ENCODE measurements at regions not wholly inside any gene's neighbourhood (a gene's known extent, or its start where the extent isn't known, plus 50 kb on each side); places are given as distances from the start of the nearest gene placed in this dataset.

DNA sequence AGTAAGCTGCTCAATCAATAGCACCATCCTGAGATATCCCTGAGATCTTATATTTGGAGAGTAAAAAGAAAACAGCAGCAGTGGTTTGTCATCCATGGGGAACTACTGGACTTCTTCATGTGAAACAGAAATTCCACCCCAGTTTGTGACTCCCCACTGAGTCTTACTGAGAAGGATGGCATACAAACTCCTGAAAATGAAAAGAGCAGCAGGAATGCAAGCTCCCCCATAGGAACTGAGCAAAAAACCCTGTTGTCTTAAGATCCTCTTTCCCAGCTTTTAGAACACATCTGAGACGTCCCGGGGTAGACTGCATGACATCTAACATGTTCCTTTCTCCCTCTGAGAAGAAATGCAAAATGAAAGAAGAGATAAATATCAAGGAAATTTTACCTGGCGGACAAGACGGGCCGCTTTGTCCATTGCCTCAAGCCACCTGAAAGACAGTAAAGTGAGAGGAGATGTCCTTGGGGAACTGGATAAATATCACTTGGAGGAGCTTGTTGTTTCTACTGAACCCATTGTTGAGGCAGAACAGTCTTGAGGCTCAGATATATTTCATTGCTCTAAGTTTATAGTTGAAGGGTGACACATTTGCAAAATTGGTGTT, 117.1 kb downstream of the NUDT12 start:
- Histone ChIP-seq H3K9ac (ENCODE audit: low read length) (no peak overlapping the region), H3K27me3 (ENCODE audit: low read length) (peaks cover 3% of the 10 kb centered on the region; the same call in 1 of the 2 replicates), H3K4me2 (ENCODE audit: low read depth, low read length, poor library complexity, severe bottlenecking) (no peak overlapping the region), H4K20me1 (ENCODE audit: insufficient read depth, low read depth, low read length) (no peaks in the 10 kb centered on the region), H3K79me2 (ENCODE audit: low read length) (no peaks in the 10 kb centered on the region), H3K4me1 (ENCODE audit: low read length) (no peaks in the 10 kb centered on the region), H3K9me2 (replicated peaks; ENCODE audit: insufficient read depth, low read length) (peaks cover 3% of the 10 kb centered on the region; the same call in 1 of the 2 replicates), H2AFZ (ENCODE audit: low read length) (no peak overlapping the region), H3K36me3 (ENCODE audit: insufficient read depth, low read length) (no peaks in the 10 kb centered on the region), H3K27ac (ENCODE audit: low read length) (no peak overlapping the region), H3K9me3 (ENCODE audit: low read length) (no peaks in the 10 kb centered on the region), H3K4me3 (ENCODE audit: low read length) (no peak overlapping the region)
- no peak for DNase-seq

DNA sequence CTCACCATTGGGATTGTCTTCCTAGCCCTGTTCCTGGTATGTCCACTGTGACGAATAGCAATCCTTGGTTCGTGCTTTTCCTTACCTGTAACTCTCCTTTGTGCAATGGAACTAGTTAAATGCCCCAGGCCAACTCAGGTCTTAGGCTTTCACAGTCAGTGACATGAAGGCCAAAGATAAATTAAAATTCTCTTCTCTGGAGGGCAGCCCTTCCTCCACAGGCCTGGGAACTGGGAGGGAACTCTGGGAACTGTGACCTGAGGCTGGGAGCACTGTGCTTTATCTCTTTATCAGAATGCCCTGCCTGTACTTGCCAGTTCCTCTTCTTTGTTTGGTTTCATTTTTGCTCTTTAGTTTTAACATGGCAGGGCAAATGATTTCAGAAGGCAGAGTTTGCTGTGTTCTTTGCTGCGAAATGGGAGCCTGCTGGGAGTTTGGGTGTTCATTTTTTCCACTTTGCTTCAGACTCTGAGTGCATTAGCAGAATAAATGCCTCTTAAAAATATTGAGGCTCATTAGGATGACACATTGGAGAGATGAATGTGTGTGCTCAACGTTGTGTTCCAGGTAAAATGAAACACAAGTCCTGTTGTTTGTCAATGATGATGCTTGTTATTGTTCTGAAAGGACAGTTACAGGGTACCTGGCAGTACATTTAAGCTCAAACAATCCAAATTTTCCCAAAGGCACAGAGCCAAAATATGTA, 118.1 kb downstream of the NUDT12 start:
- H3K9me3 ChIP-seq (ENCODE audit: low read length) = peaks cover 3% of the 10 kb centered on the region
- no peak for DNase-seq
- H3K36me3 ChIP-seq (ENCODE audit: insufficient read depth, low read length) = no peaks in the 10 kb centered on the region
- no peak overlapping the region for H3K4me2 ChIP-seq (ENCODE audit: low read depth, low read length, poor library complexity, severe bottlenecking)
- H2AFZ ChIP-seq (ENCODE audit: low read length) = no peak overlapping the region
- H3K79me2 ChIP-seq (ENCODE audit: low read length) = no peaks in the 10 kb centered on the region
- no peak overlapping the region for H3K9ac ChIP-seq (ENCODE audit: low read length)
- H3K4me1 ChIP-seq (ENCODE audit: low read length) = no peaks in the 10 kb centered on the region
- no peak overlapping the region for H3K27ac ChIP-seq (ENCODE audit: low read length)
- H3K9me2 ChIP-seq (replicated peaks; ENCODE audit: insufficient read depth, low read length) = peaks cover 3% of the 10 kb centered on the region; the same call in 1 of the 2 replicates
- H4K20me1 ChIP-seq (ENCODE audit: insufficient read depth, low read depth, low read length) = no peaks in the 10 kb centered on the region
- peaks cover 6% of the 10 kb centered on the region for H3K27me3 ChIP-seq (ENCODE audit: low read length)
- H3K4me3 ChIP-seq (ENCODE audit: low read length) = no peak overlapping the region

DNA sequence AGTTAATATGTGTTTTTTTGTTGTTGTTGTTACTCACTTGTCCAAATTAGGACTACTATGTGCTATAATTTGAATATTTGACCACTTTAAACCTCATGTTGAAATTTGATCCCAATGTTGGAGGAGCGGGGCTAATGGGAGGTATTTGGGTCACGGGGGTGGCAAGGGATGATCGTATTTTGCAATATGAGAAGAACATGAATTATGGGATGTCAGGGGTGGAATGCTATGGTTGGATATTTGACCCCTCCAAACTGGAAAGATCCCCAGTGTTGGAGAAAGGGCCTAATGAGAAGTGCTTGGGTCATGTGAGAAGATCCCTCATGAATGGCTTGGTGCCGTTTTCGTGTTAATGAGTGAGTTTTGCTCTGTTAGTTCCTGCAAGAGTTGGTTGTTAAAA, 119.8 kb downstream of the NUDT12 start:
- peaks cover 3% of the 10 kb centered on the region for H3K9me3 ChIP-seq (ENCODE audit: low read length)
- no peak overlapping the region for H3K4me3 ChIP-seq (ENCODE audit: low read length)
- H2AFZ ChIP-seq (ENCODE audit: low read length) = no peak overlapping the region
- H3K9ac ChIP-seq (ENCODE audit: low read length) = no peak overlapping the region
- DNase-seq = no peak
- no peaks in the 10 kb centered on the region for H3K4me1 ChIP-seq (ENCODE audit: low read length)
- peaks cover 6% of the 10 kb centered on the region for H3K27me3 ChIP-seq (ENCODE audit: low read length)
- H3K36me3 ChIP-seq (ENCODE audit: insufficient read depth, low read length) = no peaks in the 10 kb centered on the region
- H3K79me2 ChIP-seq (ENCODE audit: low read length) = no peaks in the 10 kb centered on the region
- no peak overlapping the region for H3K4me2 ChIP-seq (ENCODE audit: low read depth, low read length, poor library complexity, severe bottlenecking)
- no peaks in the 10 kb centered on the region for H4K20me1 ChIP-seq (ENCODE audit: insufficient read depth, low read depth, low read length)
- H3K9me2 ChIP-seq (replicated peaks; ENCODE audit: insufficient read depth, low read length) = peaks cover 3% of the 10 kb centered on the region; the same call in 1 of the 2 replicates
- H3K27ac ChIP-seq (ENCODE audit: low read length) = no peak overlapping the region

DNA sequence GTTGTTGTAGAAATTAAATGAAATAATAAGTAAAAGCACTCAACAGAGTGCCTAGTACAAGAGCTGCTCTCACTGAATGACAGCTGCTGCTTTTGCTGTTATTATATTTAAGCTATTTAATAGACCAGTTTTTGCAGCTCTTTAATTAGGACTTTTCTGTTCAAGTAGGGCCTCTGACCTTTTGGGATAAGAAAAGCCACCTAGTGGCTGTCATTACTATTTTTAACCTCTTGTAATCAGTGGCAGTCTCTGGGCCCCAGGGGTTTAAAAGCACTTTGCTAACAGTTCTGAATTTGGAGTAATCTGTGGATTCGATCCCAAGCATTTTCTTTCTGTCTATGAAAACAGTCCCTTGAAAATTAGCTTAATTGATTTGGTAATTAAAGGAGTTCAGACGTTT, 121.1 kb downstream of the NUDT12 start:
- no peaks in the 10 kb centered on the region for H3K4me1 ChIP-seq (ENCODE audit: low read length)
- no peaks in the 10 kb centered on the region for H3K79me2 ChIP-seq (ENCODE audit: low read length)
- H3K9me2 ChIP-seq (replicated peaks; ENCODE audit: insufficient read depth, low read length) = peaks cover 3% of the 10 kb centered on the region; the same call in 1 of the 2 replicates
- DNase-seq = no peak
- H3K36me3 ChIP-seq (ENCODE audit: insufficient read depth, low read length) = no peaks in the 10 kb centered on the region
- peaks cover 3% of the 10 kb centered on the region for H3K9me3 ChIP-seq (ENCODE audit: low read length)
- H3K27me3 ChIP-seq (ENCODE audit: low read length) = peaks cover 6% of the 10 kb centered on the region
- no peak overlapping the region for H3K9ac ChIP-seq (ENCODE audit: low read length)
- no peak overlapping the region for H3K27ac ChIP-seq (ENCODE audit: low read length)
- no peak overlapping the region for H3K4me3 ChIP-seq (ENCODE audit: low read length)
- H3K4me2 ChIP-seq (ENCODE audit: low read depth, low read length, poor library complexity, severe bottlenecking) = no peak overlapping the region
- H2AFZ ChIP-seq (ENCODE audit: low read length) = no peak overlapping the region
- H4K20me1 ChIP-seq (ENCODE audit: insufficient read depth, low read depth, low read length) = no peaks in the 10 kb centered on the region

DNA sequence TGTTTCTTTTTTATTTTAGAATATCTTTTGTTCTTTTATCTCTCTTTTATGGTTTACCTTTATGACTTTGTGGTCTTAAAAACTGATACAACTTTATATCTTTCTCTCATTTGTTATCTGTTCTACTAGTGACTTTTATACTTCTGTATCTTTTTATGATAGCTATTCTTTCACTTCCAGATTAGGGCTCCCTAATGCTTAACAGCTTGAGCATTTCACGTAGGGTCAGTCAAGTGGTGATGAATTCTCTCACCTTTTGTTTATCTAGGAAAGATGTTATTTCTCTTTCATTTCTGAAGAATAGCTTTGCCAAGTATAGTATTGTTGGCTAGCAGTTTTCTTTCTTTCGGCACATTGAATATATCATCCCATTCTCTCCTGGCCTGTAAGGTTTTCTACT, 123.6 kb downstream of the NUDT12 start:
- H3K36me3 ChIP-seq (ENCODE audit: insufficient read depth, low read length) = no peaks in the 10 kb centered on the region
- H3K4me1 ChIP-seq (ENCODE audit: low read length) = no peaks in the 10 kb centered on the region
- no peaks in the 10 kb centered on the region for H4K20me1 ChIP-seq (ENCODE audit: insufficient read depth, low read depth, low read length)
- DNase-seq = no peak
- no peaks in the 10 kb centered on the region for H3K9me2 ChIP-seq (replicated peaks; ENCODE audit: insufficient read depth, low read length)
- no peak overlapping the region for H3K27ac ChIP-seq (ENCODE audit: low read length)
- peaks cover 3% of the 10 kb centered on the region for H3K9me3 ChIP-seq (ENCODE audit: low read length)
- H3K79me2 ChIP-seq (ENCODE audit: low read length) = no peaks in the 10 kb centered on the region
- no peak overlapping the region for H3K4me3 ChIP-seq (ENCODE audit: low read length)
- H3K4me2 ChIP-seq (ENCODE audit: low read depth, low read length, poor library complexity, severe bottlenecking) = no peak overlapping the region
- H2AFZ ChIP-seq (ENCODE audit: low read length) = no peak overlapping the region
- no peak overlapping the region for H3K9ac ChIP-seq (ENCODE audit: low read length)
- H3K27me3 ChIP-seq (ENCODE audit: low read length) = peaks cover 6% of the 10 kb centered on the region

DNA sequence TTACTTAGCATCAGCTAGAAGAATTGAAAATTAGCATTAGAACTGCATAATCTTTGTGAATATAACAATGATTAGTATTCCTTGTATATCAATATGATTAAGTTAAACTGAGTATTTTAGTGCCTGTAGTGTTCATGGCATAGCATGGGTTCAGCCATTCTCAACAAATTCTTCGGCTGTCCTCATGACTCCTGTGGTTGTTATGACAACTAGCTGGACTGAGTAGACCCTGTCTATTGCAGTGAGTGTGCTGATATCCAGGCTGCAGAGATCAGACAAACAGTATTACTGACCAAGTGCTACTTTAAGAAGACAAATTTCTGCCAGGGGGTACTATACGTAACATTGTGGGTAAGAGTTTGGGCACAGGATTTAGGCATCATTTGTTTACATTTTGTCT, 125.9 kb downstream of the NUDT12 start:
- Histone ChIP-seq H3K9me2 (replicated peaks; ENCODE audit: insufficient read depth, low read length) (no peaks in the 10 kb centered on the region), H3K9ac (ENCODE audit: low read length) (no peak overlapping the region), H3K79me2 (ENCODE audit: low read length) (no peaks in the 10 kb centered on the region), H3K27me3 (ENCODE audit: low read length) (peaks cover 5% of the 10 kb centered on the region), H4K20me1 (ENCODE audit: insufficient read depth, low read depth, low read length) (no peaks in the 10 kb centered on the region), H3K36me3 (ENCODE audit: insufficient read depth, low read length) (no peaks in the 10 kb centered on the region), H3K27ac (ENCODE audit: low read length) (no peak overlapping the region), H3K4me3 (ENCODE audit: low read length) (no peak overlapping the region), H3K9me3 (ENCODE audit: low read length) (peaks cover 3% of the 10 kb centered on the region), H2AFZ (ENCODE audit: low read length) (no peak overlapping the region), H3K4me2 (ENCODE audit: low read depth, low read length, poor library complexity, severe bottlenecking) (no peak overlapping the region), H3K4me1 (ENCODE audit: low read length) (no peaks in the 10 kb centered on the region)
- no peak for DNase-seq

DNA sequence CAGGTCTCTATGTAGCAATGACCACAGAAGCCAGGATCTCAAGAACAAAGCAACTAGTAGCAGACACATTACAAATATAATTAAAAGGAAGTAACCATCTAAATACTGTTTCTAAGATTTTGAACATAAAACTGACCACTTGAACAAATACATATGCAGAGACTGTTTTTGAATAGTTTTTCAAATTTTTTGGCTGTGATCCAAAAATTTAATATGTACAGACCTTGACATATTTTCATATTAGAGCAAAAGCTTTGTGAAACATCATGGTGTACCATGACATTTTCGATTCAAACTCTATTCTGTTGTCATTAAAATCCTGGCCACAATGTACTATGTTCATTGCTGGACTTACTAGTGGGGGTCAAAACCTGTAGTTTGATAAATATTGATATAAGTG, 126.5 kb downstream of the NUDT12 start:
- Histone ChIP-seq H4K20me1 (ENCODE audit: insufficient read depth, low read depth, low read length) (no peaks in the 10 kb centered on the region), H3K9me3 (ENCODE audit: low read length) (peaks cover 3% of the 10 kb centered on the region), H3K4me3 (ENCODE audit: low read length) (no peak overlapping the region), H3K36me3 (ENCODE audit: insufficient read depth, low read length) (no peaks in the 10 kb centered on the region), H2AFZ (ENCODE audit: low read length) (no peak overlapping the region), H3K79me2 (ENCODE audit: low read length) (no peaks in the 10 kb centered on the region), H3K4me1 (ENCODE audit: low read length) (no peaks in the 10 kb centered on the region), H3K27me3 (ENCODE audit: low read length) (peaks cover 3% of the 10 kb centered on the region; the same call in 1 of the 2 replicates), H3K27ac (ENCODE audit: low read length) (no peak overlapping the region), H3K9me2 (replicated peaks; ENCODE audit: insufficient read depth, low read length) (no peaks in the 10 kb centered on the region), H3K9ac (ENCODE audit: low read length) (no peak overlapping the region), H3K4me2 (ENCODE audit: low read depth, low read length, poor library complexity, severe bottlenecking) (no peak overlapping the region)
- DNase-seq = no peak

DNA sequence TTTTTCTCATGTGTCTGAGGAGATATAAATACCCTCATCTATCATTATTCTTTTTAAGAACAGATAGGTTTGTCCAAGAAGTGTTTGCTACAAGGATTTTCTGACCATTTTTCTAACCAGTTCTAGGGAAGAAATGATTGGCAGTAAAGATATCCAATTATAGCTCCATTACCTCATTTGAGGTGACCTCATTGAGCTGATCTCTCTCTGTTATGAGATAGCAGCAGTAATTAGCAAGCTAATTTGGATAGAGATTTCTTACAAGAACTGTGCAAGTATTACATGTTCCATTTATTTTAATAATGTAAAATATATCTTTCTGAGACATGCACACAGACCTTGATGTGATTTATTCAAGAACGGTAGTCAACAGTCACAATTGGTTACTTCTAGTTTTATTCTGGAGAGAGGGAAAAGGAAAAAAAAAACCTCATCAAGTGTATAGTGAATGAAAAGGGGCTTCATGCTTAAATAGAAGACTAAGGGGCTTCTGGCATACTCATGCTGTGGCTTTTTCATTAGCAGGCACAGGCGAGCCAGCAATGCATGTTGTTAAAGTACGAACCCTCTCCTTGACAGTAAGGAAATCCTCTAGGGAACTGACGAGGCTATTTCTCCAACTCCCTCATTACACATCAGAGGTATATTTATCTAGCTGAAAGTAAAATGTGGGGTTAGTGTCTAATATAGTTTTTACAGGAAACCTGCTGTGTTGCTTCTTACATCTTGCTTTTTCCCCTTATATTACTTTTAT, 127.3 kb downstream of the NUDT12 start:
- no peak for DNase-seq
- H3K27me3 ChIP-seq (ENCODE audit: low read length) = peaks cover 3% of the 10 kb centered on the region; the same call in 1 of the 2 replicates
- peaks cover 3% of the 10 kb centered on the region for H3K9me3 ChIP-seq (ENCODE audit: low read length)
- H3K4me2 ChIP-seq (ENCODE audit: low read depth, low read length, poor library complexity, severe bottlenecking) = no peak overlapping the region
- H3K36me3 ChIP-seq (ENCODE audit: insufficient read depth, low read length) = no peaks in the 10 kb centered on the region
- H3K4me1 ChIP-seq (ENCODE audit: low read length) = no peaks in the 10 kb centered on the region
- H3K79me2 ChIP-seq (ENCODE audit: low read length) = no peaks in the 10 kb centered on the region
- no peak overlapping the region for H3K4me3 ChIP-seq (ENCODE audit: low read length)
- H2AFZ ChIP-seq (ENCODE audit: low read length) = no peak overlapping the region
- H3K9me2 ChIP-seq (replicated peaks; ENCODE audit: insufficient read depth, low read length) = no peaks in the 10 kb centered on the region
- no peak overlapping the region for H3K9ac ChIP-seq (ENCODE audit: low read length)
- H3K27ac ChIP-seq (ENCODE audit: low read length) = no peak overlapping the region
- no peaks in the 10 kb centered on the region for H4K20me1 ChIP-seq (ENCODE audit: insufficient read depth, low read depth, low read length)
